Urothelium cell line (cell line): ENCODE measurements at regions not wholly inside any gene's neighbourhood (a gene's known extent, or its start where the extent isn't known, plus 50 kb on each side); places are given as distances from the start of the nearest gene placed in this dataset.
"Not testable (repeated sequence)": the region's sequence is repeated elsewhere in the genome, so short reads cannot be mapped to it uniquely, and the experiment has no call there.

ENCODE experiments used
- DNase-seq: peaks from one replicate; pipeline ENCODE4 v3.0.0; 2011; ENCODE audit warnings: low spot score, mixed read lengths
- FAIRE-seq: peaks from 2 replicates; lab custom pipeline; 2011; peaks lifted over from hg19 to GRCh38; lab: Jason Lieb, UNC

GRCh38 chr1:234961456-234962339 lies 166.9 kb downstream of the TOMM20 start:
- DNase-seq (peak; percentile 52), FAIRE-seq (peak; percentile 30)

- DNase-seq (no peak), FAIRE-seq (no peak)
Measured at GRCh38 chr1:234960722-234961455, 167.7 kb downstream of the TOMM20 start.

- no peak for DNase-seq
- FAIRE-seq = no peak
Measured at GRCh38 chr1:234958706-234959657, 169.7 kb downstream of the TOMM20 start.

GRCh38 chr1:234958066-234958705 lies 170.5 kb downstream of the TOMM20 start:
- FAIRE-seq (no peak), DNase-seq (no peak)

- no peak for FAIRE-seq
- peak; percentile 83 for DNase-seq
Measured at GRCh38 chr1:234957330-234958065, 171.1 kb downstream of the TOMM20 start.

GRCh38 chr1:234956821-234957329 lies 171.8 kb downstream of the TOMM20 start:
- FAIRE-seq (no peak), DNase-seq (peak; percentile 58)

GRCh38 chr1:234955107-234955731 lies 173.4 kb downstream of the TOMM20 start:
- DNase-seq (no peak), FAIRE-seq (no peak)

- no peak for DNase-seq
Measured at GRCh38 chr1:234954613-234955012, 174.0 kb downstream of the TOMM20 start.

GRCh38 chr1:234953655-234954405 lies 174.8 kb downstream of the TOMM20 start:
- FAIRE-seq = no peak

More at GRCh38 chr1:234954613-234955012, 174.0 kb downstream of the TOMM20 start:
- no peak for FAIRE-seq

GRCh38 chr1:234950598-234950997 lies 178.0 kb downstream of the TOMM20 start:
- DNase-seq = no peak
- no peak for FAIRE-seq

More at GRCh38 chr1:234953655-234954405, 174.8 kb downstream of the TOMM20 start:
- DNase-seq = no peak

GRCh38 chr1:234949528-234949927 lies 179.1 kb downstream of the TOMM20 start:
- not testable (repeated sequence) for FAIRE-seq, DNase-seq

GRCh38 chr1:234944439-234945344 lies 183.9 kb downstream of the TOMM20 start:
- DNase-seq (no peak), FAIRE-seq (no peak)

GRCh38 chr1:234943836-234944402 lies 184.7 kb downstream of the TOMM20 start:
- no peak for FAIRE-seq
- no peak for DNase-seq

GRCh38 chr1:234942879-234943506 lies 185.6 kb downstream of the TOMM20 start:
- no peak for FAIRE-seq
- no peak for DNase-seq

GRCh38 chr1:234942012-234942332 lies 186.7 kb downstream of the TOMM20 start:
- no peak for FAIRE-seq
- DNase-seq = no peak

GRCh38 chr1:234941321-234942011 lies 187.2 kb downstream of the TOMM20 start:
- FAIRE-seq (no peak), DNase-seq (no peak)
